Keratinocyte (primary cell): ENCODE measurements at regions not wholly inside any gene's neighbourhood (a gene's known extent, or its start where the extent isn't known, plus 50 kb on each side); places are given as distances from the start of the nearest gene placed in this dataset.

Experiments
- EZH2 ChIP-seq: IDR thresholded peaks from one replicate; pipeline ENCODE4 v1.6.1; 2012; ENCODE audit warnings: inconsistent platforms, mild to moderate bottlenecking, low read length, moderate library complexity
- TF ChIP-seq, protein P1 (sequence below), 3 experiments: IDR thresholded peaks in 1 of 3; conservative IDR thresholded peaks in 1 of 3; optimal IDR thresholded peaks in 1 of 3; 2 replicates in 2 of 3; 3 replicates in 1 of 3; pipeline versions ENCODE3 to v1.5.1; 2011; ENCODE audit warnings: low read length in 3 of 3, mild to moderate bottlenecking in 3 of 3, moderate library complexity in 2 of 3, control low read depth in 1 of 3, inconsistent platforms in 1 of 3; ENCODE audit not compliant: insufficient read depth in 2 of 3; ENCODE audit errors: extremely low read depth in 1 of 3

DNA sequence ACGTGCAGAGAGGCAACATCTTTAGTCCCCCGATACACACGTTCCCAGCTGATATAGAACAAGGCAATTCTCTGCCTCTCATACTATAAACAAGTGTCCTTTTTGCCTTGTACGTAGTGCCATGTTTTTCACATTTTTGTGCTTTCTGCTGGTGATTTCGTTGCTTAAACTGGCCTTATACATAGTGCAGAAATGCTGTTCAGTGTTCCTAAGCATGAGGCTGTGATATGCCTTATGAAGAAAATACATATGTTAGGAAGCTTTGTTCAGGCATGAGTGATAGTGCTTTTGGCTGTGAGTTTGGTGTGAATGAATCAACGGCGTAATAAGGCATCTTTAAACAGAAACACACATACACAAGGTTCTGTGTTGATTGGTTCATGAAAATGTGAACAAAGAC lies 77.2 kb downstream of the KATNIP start:
- TF ChIP-seq EZH2: no peak
- TF ChIP-seq, protein P1, sequence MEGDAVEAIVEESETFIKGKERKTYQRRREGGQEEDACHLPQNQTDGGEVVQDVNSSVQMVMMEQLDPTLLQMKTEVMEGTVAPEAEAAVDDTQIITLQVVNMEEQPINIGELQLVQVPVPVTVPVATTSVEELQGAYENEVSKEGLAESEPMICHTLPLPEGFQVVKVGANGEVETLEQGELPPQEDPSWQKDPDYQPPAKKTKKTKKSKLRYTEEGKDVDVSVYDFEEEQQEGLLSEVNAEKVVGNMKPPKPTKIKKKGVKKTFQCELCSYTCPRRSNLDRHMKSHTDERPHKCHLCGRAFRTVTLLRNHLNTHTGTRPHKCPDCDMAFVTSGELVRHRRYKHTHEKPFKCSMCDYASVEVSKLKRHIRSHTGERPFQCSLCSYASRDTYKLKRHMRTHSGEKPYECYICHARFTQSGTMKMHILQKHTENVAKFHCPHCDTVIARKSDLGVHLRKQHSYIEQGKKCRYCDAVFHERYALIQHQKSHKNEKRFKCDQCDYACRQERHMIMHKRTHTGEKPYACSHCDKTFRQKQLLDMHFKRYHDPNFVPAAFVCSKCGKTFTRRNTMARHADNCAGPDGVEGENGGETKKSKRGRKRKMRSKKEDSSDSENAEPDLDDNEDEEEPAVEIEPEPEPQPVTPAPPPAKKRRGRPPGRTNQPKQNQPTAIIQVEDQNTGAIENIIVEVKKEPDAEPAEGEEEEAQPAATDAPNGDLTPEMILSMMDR (optimal IDR thresholded peaks at IDR 0.05 in 1 of 3, IDR thresholded peaks at IDR 0.05 in 1 of 3, conservative IDR thresholded peaks at IDR 0.05 in 1 of 3; ENCODE audit: extremely low read depth in 1 of 3, insufficient read depth in 2 of 3, low read length in 3 of 3): no peak
